HuH-7.5 (cell line): ENCODE measurements at regions not wholly inside any gene's neighbourhood (a gene's known extent, or its start where the extent isn't known, plus 50 kb on each side); places are given as distances from the start of the nearest gene placed in this dataset.

ENCODE experiments used
- DNase-seq: peaks from one replicate; pipeline ENCODE4 v3.0.0; 2011; ENCODE audit warnings: low spot score

DNA sequence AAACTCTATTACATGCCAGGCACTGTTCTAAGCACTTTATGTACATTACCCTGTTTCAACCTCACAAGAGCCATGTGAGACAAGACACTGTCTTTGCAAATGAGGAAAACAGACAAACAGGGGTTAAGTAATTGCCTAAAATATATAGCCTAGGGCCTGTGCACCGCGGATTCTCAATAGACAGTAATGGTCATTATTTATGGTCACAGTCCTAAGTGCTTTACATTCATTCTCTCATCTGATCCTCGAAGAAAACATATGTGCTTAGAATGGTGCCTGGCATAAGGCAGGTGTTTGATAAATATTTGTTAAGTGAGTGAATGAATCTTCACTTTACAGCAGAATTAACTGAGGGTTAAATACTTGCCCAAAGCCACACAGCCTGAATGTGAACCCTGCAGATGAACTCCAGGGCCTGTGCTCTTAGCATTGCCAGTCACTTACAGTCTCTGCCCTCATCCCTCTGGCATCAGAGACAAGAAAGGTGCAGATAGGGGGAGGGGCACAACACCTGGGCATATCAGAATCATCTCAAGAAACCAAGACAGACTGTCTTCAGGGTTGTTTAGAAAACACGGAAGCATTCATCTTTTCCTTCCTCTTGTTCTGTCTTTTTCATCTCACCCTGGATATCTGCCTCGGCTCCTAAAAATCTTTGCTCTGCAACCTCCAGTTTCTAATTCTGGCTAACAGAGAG, 92.8 kb upstream of the SASH1 start:
- DNase-seq = no peak

DNA sequence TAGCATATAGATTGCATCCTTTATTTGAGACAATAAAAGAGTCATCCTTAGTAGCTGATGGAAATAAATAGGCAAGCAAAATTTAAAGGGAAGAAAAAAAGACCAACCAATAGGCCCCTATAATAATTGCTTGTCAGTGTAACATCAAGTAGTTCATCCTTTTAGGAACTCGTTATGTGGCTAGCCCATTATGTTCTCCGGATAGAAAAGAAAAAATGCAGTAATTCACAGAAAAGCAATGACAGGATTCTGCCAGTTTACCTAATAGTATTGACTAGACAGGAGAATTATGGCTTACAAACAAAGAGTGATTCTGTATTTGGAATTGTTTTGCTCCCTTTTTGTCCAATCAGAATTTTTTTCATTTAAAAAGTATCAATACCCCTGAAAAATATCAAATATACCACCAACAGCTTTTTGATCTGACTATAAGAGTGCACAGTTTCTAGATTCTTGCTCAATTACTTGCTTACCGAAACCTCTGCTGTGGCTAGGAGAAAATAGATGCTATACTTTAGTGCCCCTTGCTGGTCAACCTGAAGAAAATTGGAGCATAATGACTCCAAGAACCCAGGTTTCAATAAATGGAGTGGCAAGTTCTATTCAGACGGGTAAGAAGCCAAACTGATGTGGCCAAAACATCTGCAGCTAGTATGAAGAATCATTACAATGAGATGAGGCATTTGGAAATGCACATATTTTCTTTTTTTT, 91.5 kb upstream of the SASH1 start:
- no peak for DNase-seq

DNA sequence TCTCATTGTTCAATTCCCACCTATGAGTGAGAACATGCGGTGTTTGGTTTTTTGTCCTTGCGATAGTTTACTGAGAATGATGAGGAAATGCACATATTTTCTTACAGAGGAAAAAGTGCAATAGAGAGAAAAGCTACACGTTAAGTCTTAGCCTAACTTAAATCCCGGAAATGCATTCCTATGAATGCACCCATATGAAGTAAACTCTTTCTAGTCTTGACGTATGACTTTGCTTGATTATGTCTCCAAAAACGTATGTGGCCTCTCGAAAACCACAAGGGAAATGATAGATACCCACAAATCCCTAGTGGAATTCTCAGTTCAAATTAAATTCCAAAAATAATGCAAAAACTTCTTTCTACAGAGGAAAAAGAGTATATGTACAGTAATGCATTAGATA, 90.7 kb upstream of the SASH1 start:
- no peak for DNase-seq

DNA sequence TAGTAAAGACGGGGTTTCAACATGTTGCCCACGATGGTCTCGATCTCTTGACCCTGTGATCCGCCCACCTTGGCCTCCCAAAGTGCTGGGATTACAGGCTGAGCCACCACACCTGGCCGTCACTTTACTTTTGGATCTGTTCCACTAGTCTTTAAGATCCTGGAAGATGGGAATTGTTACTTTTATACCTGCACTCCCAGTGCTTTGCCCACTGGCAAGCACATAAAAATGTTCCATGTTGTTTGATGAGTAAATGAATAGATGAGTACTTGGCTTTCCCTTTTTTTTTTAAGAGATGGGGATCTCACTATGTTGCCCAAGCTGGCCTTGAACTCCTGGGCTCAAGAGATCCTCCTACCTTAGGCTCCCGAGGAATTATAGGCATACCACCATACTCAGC, 84.8 kb upstream of the SASH1 start:
- no peak for DNase-seq

DNA sequence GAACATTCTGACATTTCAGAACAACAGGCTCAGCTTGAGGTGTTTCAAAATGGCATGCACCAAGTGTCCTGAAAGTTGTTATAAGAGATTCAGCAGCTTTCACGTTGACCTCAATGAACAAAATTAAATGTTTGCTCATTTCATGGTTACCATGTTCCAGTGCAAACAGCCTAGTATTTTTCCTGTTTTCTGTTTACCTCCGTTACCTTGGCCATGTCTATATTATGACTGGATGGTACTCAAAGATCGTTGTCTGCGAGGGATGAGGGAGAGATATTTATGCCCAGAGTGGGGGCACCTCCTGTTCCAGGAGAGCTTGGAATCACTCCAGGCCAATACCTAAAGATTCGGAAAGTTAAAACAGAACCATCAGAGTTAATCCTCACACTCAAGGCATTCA, 83.8 kb upstream of the SASH1 start:
- no peak for DNase-seq

DNA sequence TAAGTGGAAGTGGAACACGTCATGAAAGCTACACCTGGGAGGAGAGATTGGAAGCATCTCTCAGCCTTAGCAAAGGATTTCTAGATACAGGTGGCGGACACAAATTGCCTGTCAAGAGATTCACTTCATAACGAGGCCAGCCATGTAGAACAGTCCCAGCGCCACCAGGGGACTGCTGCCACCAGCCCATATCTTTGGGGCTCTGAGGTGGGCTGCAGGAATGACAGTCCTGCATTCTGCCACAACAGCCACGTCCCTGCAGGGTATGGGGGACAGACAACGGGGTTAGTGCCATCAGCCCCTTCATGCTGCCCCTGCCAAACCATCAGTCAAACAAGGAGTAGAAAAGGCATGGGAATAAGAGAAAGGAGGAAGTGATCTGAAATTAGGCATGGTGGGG, 81.2 kb upstream of the SASH1 start:
- no peak for DNase-seq

DNA sequence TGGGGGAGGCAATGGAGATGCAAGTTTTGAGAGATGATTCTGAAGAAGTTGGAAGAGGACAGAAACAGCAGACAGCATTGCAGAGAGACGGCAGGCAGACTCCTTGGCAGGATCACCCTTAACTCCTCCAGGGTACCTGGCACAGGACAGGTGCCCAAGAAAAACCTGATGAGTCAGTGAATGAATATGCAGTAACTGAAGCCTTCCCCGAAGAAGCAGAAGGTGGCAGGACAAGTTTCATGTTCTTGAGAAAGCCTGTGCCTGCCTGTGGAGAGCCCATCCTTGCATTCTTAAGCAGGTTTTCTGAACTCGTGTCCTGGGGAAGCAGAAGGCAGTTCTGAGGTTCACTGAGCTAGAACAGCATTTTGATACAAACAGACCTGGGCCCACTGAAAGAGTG, 79.6 kb upstream of the SASH1 start:
- no peak for DNase-seq

DNA sequence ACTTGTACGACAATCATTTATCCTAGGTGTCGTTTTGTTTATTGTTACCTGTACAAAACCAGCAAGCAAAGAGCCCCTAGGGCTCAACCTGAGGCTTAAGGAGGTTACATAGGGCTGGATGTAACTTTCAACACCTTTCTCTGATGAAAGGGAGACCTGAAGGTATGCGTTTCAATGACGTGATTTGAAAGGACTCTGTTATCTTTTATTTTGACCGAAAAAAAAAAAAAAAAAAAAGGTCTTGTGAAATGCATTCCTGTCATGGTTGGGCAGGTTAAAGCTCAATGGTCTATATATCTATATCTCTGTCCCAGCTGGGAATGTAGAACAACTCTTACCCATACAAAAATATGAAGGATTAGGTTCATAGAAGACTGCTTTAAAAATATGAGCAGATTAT, 78.7 kb upstream of the SASH1 start:
- DNase-seq = no peak

DNA sequence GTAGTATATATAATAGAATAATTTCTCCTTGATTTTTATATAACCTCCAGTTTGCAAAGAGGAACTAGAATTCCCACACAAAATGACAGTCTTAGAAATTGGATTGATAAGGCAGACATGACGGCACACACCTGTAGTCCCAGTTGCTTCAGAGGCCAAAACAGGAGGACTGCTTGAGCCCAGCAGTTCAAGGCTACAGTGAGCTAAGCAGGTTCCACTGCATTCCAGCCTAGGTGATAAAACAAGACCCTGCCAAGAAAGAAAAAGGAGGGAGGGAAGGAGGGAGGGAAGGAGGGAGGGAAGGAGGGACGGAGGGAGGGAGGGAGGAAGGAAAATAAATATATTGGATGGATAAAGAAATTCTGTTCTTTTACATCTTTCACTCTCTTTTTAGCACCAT, 77.6 kb upstream of the SASH1 start:
- no peak for DNase-seq

DNA sequence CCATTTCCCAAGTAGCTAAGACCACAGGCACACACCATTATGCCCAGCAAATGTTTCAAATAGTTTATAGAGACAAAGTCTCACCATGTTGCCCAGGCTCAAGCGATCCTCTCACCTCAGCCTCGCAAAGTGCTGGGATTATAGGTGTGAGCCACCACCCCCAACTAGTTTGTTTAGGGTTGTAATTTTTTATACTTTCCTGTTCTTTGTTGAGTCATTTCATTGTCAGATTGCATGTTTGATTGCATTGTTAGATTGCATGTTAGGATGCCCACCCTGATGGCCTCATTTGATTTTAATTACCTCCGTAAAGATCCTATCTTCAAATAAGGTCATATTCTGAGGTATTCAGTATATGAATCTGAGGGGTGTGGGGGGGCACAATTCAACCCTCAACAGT, 73.3 kb upstream of the SASH1 start:
- no peak for DNase-seq

DNA sequence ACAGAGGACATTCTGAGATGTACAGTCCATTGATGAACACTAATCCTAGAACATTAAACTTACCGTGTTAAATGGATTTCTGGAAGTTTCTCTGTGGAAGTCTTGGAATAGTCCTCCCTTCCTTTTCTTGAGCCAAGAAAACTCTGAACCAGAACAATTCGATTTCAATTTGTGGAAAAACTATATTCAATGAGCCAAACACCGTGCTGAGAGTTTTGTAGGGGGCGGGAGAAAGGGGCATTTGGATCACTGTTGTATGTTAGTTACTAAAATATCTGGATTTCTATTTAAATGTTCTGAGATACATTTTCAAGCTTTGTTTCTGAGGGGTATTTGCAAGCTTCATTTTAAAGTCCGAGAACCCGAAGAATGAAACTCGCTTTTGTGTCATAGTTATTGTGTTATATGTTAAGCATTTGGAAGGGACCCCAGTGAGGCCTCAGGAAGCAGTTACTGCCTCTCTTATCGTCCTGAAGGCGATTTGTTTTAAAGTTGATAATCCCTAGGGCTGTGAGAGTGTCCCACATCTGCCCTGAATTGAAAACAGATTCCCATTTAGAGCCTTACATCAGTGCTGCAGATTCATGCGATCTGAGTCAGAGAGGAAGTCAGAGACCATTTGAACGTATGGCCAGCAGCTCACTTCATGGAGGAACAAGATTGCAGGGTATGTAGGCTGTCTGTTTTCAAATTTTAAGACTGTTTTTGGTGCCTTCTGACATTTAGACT, 70.8 kb upstream of the SASH1 start:
- DNase-seq = no peak

DNA sequence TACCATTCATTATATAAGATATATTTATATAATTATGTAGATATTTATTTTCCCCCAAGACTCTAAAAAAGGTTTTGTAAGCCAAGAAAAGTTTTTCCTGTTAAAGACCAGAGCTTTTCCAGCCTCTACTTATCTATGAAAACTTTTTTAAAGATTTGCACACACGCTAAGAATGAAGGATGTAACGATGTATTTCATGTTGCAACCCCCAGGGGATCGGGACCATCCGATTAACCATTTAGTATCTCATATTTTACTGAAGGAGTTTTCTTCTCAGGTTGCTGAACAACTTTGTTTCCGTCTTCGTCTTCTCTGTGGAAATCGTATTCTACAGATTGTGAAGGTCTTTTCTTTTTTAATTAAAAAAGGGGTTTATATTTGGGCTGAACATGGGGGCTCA, 70.0 kb upstream of the SASH1 start:
- DNase-seq = no peak

DNA sequence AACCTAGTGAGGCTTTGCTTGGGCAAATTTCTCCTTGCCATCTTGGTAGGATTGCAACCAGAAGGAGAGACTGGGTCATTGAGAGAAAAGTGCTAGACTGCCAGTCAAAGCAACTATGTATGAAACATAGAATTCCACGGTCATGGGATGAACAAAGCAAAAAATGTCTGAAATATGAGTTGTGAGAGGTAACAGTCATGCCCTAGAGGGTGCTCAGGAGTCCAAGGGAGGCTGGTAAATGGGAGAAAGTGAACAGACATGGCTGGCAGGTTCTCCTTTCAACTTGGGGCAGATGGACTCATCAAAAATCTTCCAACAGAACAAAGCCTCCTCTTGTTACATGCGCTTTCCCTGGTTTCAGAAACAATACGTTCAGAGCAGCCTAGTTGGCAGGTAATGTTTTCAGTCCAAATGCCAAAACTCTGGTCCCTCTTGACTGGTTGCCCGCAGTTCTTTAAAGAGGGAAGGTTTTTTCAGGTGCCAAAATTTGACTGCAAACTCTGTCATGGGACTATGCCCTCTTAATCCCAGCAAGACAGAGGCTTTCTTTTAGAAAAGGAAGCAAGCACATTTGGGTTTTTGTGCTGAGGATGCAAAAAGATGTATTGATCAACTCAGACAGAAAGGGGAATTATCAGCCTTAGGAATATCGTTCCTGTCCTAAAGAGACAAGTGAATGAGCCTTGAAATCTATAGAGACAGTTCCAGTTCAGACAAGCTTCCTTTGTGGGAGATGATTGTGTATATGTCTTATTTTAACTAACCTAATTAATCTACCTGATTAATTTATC, 68.5 kb upstream of the SASH1 start:
- no peak for DNase-seq

DNA sequence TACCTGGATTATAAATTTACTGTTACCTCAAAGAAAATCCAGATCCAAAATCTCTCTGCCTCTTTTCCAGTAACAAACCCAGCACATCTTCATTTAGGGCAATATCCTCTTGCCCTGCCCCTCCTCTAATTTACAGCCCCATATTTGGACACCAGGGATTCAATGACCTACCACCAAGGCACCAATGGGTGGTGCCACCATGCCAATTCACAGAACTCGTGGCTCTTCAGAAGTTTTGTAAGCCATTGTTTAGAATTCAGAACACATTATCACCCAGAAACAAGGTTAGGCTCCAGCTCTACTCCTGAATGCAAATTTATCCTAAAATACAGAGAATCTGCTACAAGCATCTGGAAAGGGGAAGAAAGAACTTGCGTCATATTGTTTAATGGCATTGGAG, 67.8 kb upstream of the SASH1 start:
- DNase-seq = no peak

DNA sequence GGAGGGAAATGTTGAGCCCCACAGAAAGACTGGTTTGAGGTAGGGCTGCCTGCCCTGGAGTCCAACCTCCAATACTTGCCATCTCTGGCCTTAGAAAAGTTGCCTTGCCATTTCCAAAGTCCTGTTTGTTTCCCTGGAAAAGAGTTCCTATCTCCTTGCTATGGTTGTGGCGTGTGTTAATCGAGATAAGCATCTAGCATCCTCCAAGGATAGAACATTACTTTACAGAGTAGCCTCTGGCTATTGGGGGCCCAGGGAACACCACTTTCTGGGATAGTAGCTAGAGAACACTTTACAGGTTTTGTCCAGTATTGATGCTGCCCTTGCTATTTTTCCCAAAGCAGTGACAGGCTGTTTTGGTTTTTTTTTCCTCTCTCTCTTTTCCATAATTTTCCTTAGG, 57.4 kb upstream of the SASH1 start:
- DNase-seq = no peak

DNA sequence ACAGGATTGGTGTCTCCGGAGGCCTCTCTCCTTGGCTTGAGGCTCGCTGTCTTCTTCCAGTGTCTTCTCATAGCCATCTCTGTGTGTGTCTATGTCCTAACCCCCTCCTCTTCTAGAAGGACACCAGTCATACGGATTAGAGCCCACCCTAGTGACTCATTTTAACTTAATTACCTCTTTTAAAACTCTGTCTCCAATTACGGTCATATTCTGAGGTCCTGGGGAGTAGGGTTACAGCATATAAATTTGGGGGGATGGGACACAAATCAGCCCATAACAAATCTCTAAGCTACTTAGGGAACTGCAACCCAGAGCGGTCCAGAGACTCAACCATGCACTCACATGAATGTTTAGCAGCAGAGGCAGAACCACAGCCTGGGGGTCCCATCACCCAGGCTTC, 56.1 kb upstream of the SASH1 start:
- no peak for DNase-seq

DNA sequence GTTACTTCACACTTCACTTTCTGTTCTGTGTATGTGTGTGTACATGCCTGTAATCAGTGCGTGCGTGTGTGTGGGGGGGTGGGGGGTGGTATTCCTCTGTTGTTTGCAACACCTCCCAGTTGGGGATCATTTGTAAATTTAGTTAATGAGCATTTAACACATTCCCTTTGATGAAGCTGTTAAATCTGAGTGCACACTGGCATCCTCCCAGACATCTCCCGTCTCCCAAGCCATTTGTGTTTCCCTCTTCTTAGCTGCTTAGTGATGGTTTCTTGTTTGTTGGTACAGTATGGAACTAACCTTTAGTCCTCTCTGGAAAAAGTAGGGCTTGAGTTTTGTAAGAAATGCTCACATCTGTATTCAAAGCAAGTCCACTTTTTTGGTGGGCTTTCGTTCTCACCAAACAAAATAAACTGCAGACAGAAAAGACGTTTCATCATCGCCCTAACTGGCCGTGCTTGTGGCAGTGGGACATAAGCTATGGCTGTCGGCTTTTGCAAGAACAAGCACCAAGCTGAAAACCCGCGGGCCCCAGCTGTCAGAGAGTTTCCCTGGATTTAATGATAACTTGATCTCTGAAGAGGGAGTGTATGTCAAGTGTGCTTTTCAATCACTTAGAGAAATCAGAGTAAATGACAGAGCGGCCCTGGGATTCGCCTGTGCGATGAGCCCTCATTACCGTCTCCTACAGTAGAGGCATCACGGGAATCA, 54.9 kb upstream of the SASH1 start:
- no peak for DNase-seq

DNA sequence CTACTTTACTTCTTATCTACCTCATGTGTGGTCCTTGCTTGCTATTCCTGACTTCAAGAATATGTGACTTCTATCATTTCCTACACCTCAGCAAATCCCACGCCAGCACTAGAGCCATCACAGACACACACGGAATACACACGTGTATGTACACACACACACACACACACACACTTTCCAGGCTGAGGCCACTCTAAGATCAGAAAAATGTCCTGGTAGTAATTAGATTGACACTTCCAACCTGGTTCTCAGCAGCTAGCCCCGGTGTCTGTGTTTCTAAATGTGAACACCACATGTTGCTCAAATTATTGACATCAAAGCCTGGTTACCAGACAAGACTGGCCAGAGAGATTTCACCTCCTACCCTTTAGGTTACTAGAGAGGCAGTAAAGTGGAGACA, 54.1 kb upstream of the SASH1 start:
- DNase-seq = no peak

DNA sequence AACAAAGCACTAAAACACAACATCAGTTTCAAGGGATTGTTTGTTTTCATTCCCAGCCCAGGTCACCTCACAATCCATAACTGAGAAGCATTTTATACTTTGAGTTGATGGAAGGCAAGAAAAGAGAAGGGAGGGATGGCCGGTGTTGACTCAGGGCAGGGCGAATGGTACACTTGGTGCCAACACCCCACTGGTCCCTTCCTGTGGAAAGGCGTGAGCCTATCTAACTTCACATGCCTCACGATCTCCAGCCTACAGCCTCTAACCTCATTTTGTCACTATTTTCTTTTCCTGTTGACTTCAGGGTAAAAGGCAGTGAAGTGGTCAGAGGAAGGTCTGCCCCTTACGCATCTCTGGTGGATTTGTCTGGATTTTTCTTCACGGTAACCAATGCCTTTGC, 53.5 kb upstream of the SASH1 start:
- DNase-seq = no peak

DNA sequence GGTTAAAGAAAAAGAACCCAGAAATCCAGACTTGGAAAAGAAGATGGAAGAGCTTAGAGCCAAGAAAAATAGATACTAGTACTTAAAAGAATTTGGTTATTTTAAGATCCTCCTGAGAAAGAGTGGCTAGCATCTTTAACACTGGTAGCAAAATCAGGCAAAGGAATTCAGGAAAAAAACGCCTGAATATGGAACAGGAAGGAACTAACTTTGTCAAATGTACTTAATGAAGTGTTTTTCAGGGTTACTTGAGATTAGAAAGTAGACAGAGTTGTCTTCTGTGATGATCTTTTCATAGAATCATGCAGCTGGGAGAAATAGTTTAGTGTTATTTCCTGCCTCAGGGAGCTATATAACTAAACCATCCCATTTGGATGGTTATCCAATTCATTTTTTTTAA, 50.8 kb upstream of the SASH1 start:
- no peak for DNase-seq
